ENCODE measurements at regions not wholly inside any gene's neighbourhood (a gene's known extent, or its start where the extent isn't known, plus 50 kb on each side); places are given as distances from the start of the nearest gene placed in this dataset.

DNA sequence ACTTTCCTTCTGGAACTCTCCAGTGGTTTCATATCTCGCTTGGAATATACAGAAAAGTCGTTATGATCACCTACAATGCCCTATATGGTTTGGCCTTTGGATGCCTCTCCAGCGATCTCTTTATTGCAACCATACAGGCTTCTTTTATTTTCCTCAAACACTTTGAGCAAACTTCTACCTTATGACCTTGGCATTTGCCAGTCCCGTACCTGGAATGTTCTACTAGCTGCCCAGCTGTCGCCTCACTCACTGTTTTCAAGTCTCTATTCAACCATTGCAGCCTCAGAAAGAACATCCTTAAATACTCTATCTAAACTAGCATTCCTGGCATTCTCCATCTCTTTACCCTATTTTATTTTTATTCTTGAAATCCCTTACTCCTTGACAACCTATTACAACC, 50.4 kb upstream of the NEDD9 start:
- no peak for TF ChIP-seq POLR2A (IDR thresholded peaks at IDR 0.05)
- TF ChIP-seq, protein P1, sequence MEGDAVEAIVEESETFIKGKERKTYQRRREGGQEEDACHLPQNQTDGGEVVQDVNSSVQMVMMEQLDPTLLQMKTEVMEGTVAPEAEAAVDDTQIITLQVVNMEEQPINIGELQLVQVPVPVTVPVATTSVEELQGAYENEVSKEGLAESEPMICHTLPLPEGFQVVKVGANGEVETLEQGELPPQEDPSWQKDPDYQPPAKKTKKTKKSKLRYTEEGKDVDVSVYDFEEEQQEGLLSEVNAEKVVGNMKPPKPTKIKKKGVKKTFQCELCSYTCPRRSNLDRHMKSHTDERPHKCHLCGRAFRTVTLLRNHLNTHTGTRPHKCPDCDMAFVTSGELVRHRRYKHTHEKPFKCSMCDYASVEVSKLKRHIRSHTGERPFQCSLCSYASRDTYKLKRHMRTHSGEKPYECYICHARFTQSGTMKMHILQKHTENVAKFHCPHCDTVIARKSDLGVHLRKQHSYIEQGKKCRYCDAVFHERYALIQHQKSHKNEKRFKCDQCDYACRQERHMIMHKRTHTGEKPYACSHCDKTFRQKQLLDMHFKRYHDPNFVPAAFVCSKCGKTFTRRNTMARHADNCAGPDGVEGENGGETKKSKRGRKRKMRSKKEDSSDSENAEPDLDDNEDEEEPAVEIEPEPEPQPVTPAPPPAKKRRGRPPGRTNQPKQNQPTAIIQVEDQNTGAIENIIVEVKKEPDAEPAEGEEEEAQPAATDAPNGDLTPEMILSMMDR (IDR thresholded peaks at IDR 0.05): no peak
